Suppressor macrophage treated with lipopolysaccharide for 4 hours (primary cell): ENCODE measurements at regions not wholly inside any gene's neighbourhood (a gene's known extent, or its start where the extent isn't known, plus 50 kb on each side); places are given as distances from the start of the nearest gene placed in this dataset.
"Not testable (repeated sequence)": the region's sequence is repeated elsewhere in the genome, so short reads cannot be mapped to it uniquely, and the experiment has no call there.

Source experiments
- DNase-seq: peaks from one replicate; pipeline ENCODE4 v3.0.0-alpha.2; 2020

GRCh38 chr2:107473150-107473549, 353.5 kb upstream of the RGPD4 start:
- DNase-seq: no peak

- no peak for DNase-seq
Measured at GRCh38 chr2:107475859-107476258, 350.8 kb upstream of the RGPD4 start.

- no peak for DNase-seq
Measured at GRCh38 chr2:107502539-107502938, 324.2 kb upstream of the RGPD4 start.

- no peak for DNase-seq
Measured at GRCh38 chr2:107511970-107512789, 314.5 kb upstream of the RGPD4 start.

- no peak for DNase-seq
Measured at GRCh38 chr2:107525406-107525805, 301.3 kb upstream of the RGPD4 start.

GRCh38 chr2:107529146-107529545, 297.5 kb upstream of the RGPD4 start:
- DNase-seq: no peak

- DNase-seq: no peak
Measured at GRCh38 chr2:107530046-107530445, 296.6 kb upstream of the RGPD4 start.

- no peak for DNase-seq
Measured at GRCh38 chr2:107534926-107535325, 291.8 kb upstream of the RGPD4 start.

- DNase-seq: not testable (repeated sequence)
Measured at GRCh38 chr2:107535905-107536689, 290.6 kb upstream of the RGPD4 start.

- DNase-seq: no peak
Measured at GRCh38 chr2:107542314-107542740, 284.4 kb upstream of the RGPD4 start.

- no peak for DNase-seq
Measured at GRCh38 chr2:107543793-107544192, 282.9 kb upstream of the RGPD4 start.

- no peak for DNase-seq
Measured at GRCh38 chr2:107545066-107545465, 281.6 kb upstream of the RGPD4 start.

- no peak for DNase-seq
Measured at GRCh38 chr2:107545851-107546250, 280.8 kb upstream of the RGPD4 start.

GRCh38 chr2:107548216-107548615, 278.5 kb upstream of the RGPD4 start:
- DNase-seq: no peak

GRCh38 chr2:107553046-107553445, 273.6 kb upstream of the RGPD4 start:
- DNase-seq: no peak

- no peak for DNase-seq
Measured at GRCh38 chr2:107553539-107553938, 273.2 kb upstream of the RGPD4 start.

GRCh38 chr2:107556038-107556627, 270.6 kb upstream of the RGPD4 start:
- no peak for DNase-seq

- DNase-seq: no peak
Measured at GRCh38 chr2:107558295-107558694, 268.4 kb upstream of the RGPD4 start.

GRCh38 chr2:107569496-107569895, 257.2 kb upstream of the RGPD4 start:
- DNase-seq: no peak

GRCh38 chr2:107570876-107571275, 255.8 kb upstream of the RGPD4 start:
- no peak for DNase-seq

- DNase-seq: not testable (repeated sequence)
Measured at GRCh38 chr2:107572890-107573289, 253.8 kb upstream of the RGPD4 start.

GRCh38 chr2:107576991-107577390, 249.7 kb upstream of the RGPD4 start:
- no peak for DNase-seq

GRCh38 chr2:107582487-107582886, 244.2 kb upstream of the RGPD4 start:
- DNase-seq: no peak

- DNase-seq: no peak
Measured at GRCh38 chr2:107584577-107584976, 242.1 kb upstream of the RGPD4 start.
